ENCODE measurements at regions not wholly inside any gene's neighbourhood (a gene's known extent, or its start where the extent isn't known, plus 50 kb on each side); places are given as distances from the start of the nearest gene placed in this dataset.

DNA sequence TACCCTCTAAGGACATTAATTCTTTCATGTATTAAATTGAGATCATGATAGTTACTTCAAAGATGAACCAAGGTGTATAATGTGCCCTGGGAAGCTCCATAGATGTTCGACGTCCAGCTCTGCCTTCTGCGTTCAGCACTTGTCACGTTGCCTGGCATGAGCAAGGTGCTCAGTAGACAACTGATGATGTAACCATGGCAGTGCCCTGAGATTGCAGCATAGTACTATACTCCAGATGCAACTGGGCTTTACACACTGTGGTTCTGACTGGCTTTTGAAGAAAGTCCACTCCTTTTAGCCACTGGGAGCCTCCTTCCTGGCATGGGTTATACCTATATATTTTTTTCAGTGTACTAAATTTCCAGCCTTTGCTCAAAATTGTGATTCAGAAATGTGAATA is 355.8 kb upstream of the SORCS1 start:
- TF ChIP-seq EZH2 (IDR thresholded peaks at IDR 0.05), result no peak
- no peak for TF ChIP-seq POLR2AphosphoS5 (IDR thresholded peaks at IDR 0.05; ENCODE audit: borderline replicate concordance, low read depth, low read length)

Measured in SK-N-MC (cell line).